Suprapubic skin (tissue), 4 donors: ENCODE measurements at regions not wholly inside any gene's neighbourhood (a gene's known extent, or its start where the extent isn't known, plus 50 kb on each side); places are given as distances from the start of the nearest gene placed in this dataset.

Experiments
- POLR2A ChIP-seq, 2 donors: fragments of 450-650 bp; IDR thresholded peaks; one replicate each; pipeline ENCODE4 v1.6.1; 2017; ENCODE audit warnings: antibody characterized with exemption in 2 of 2, mild to moderate bottlenecking in 2 of 2, moderate library complexity in 2 of 2
- POLR2AphosphoS5 ChIP-seq, 3 donors: sonication (generic); formaldehyde crosslinking; IDR thresholded peaks; one replicate each; pipeline ENCODE4 v1.6.1; 2017; ENCODE audit warnings: antibody characterized with exemption in 3 of 3
- TF ChIP-seq, protein P1 (sequence below), 2 donors: fragments of 200-600 bp in 1 of 2; fragments of 450-650 bp in 1 of 2; sonication (generic) in 1 of 2; IDR thresholded peaks; one replicate each; pipeline ENCODE4 v1.5.1; 2016 to 2019; ENCODE audit warnings: antibody characterized with exemption in 2 of 2, mild to moderate bottlenecking in 1 of 2, moderate library complexity in 1 of 2

DNA sequence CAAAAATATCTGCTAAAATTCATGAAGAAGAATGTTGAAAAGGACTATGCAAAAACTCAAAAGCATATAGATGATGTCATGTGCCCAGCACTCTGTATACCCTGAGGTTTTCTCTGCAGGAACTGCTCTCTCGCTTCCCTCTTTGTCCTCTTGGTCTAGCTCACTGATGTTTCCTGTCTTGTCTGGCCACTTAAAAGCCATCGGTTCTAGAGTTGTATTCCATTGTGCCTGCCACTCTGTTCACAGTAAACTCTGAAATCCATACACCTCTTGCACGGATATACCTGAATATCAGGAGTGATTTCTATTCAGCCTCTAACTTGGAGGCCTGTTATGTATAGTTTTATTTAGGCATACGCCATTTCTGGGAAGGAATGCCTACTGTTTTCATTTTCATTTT lies 101.0 kb upstream of the CNTNAP4 start:
- TF ChIP-seq, protein P1, sequence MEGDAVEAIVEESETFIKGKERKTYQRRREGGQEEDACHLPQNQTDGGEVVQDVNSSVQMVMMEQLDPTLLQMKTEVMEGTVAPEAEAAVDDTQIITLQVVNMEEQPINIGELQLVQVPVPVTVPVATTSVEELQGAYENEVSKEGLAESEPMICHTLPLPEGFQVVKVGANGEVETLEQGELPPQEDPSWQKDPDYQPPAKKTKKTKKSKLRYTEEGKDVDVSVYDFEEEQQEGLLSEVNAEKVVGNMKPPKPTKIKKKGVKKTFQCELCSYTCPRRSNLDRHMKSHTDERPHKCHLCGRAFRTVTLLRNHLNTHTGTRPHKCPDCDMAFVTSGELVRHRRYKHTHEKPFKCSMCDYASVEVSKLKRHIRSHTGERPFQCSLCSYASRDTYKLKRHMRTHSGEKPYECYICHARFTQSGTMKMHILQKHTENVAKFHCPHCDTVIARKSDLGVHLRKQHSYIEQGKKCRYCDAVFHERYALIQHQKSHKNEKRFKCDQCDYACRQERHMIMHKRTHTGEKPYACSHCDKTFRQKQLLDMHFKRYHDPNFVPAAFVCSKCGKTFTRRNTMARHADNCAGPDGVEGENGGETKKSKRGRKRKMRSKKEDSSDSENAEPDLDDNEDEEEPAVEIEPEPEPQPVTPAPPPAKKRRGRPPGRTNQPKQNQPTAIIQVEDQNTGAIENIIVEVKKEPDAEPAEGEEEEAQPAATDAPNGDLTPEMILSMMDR (IDR thresholded peaks at IDR 0.05), result no peak
- TF ChIP-seq POLR2A (IDR thresholded peaks at IDR 0.05) (no peak), POLR2AphosphoS5 (IDR thresholded peaks at IDR 0.05) (no peak)
